AG10803 (cell line): ENCODE measurements at regions not wholly inside any gene's neighbourhood (a gene's known extent, or its start where the extent isn't known, plus 50 kb on each side); places are given as distances from the start of the nearest gene placed in this dataset.

Experiments used
- DNase-seq: peaks from one replicate; pipeline ENCODE4 v3.0.0; 2010; ENCODE audit warnings: low read depth
- H3K4me3 ChIP-seq: 2 replicates; pipeline ENCODE4 v1.5.1; 2011; ENCODE audit warnings: mild to moderate bottlenecking, low read length, control low read depth
- CTCF ChIP-seq: conservative IDR thresholded peaks from 2 replicates; pipeline ENCODE4 v1.5.1; 2011; ENCODE audit warnings: mild to moderate bottlenecking, low read length, control low read depth, inconsistent platforms

GRCh38 chr2:240358080-240358479 is 77.4 kb upstream of the GPC1 start:
- no peak for DNase-seq
- no peak for TF ChIP-seq CTCF
- H3K4me3 ChIP-seq: no peak overlapping the region

- TF ChIP-seq CTCF: no peak
- no peak for DNase-seq
- no peak overlapping the region for H3K4me3 ChIP-seq
Measured at GRCh38 chr2:240358821-240359397, 76.6 kb upstream of the GPC1 start.

GRCh38 chr2:240359695-240360094 is 75.8 kb upstream of the GPC1 start:
- no peak for TF ChIP-seq CTCF
- DNase-seq: no peak
- no peak overlapping the region for H3K4me3 ChIP-seq

GRCh38 chr2:240360645-240361475 is 74.6 kb upstream of the GPC1 start:
- H3K4me3 ChIP-seq: no peak overlapping the region
- DNase-seq: no peak
- TF ChIP-seq CTCF: no peak

DNA sequence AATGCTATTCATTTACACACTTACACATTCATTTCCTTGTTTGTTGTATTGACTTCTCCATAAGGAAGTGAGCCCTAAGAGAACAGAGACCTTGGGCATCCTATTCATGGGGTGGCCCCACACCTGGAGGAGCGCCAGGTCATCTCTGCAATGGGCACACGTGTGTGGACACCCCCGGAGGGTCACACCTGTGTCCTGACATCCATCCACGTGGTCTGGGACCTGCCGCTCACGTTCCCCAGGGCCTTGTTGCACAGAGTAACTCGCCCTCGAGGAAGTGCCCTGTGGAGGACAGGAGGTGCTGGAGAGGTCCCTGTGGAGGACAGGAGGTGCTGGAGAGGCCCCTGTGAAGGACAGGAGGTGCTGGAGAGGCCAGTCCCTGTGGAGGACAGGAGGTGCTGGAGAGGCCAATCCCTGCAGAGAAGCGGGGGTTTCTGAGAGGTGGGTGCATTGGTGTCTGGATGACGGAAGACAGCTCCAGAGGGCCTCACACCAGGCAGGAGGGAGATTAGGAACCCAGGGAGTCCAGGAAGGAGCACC is 73.2 kb upstream of the GPC1 start:
- DNase-seq: no peak

GRCh38 chr2:240362826-240363745 is 72.4 kb upstream of the GPC1 start:
- no peak for TF ChIP-seq CTCF
- no peak for DNase-seq
- no peak overlapping the region for H3K4me3 ChIP-seq

More for the DNA sequence above, 73.2 kb upstream of the GPC1 start:
- H3K4me3 ChIP-seq: no peak overlapping the region
- no peak for TF ChIP-seq CTCF
